ENCODE measurements at regions not wholly inside any gene's neighbourhood (a gene's known extent, or its start where the extent isn't known, plus 50 kb on each side); places are given as distances from the start of the nearest gene placed in this dataset.

GRCh38 chr2:120438301-120439066 lies 92.5 kb downstream of the INHBB start:
- TF ChIP-seq NRF1 (IDR thresholded peaks at IDR 0.05; ENCODE audit: low read depth, low read length) (no peak), RFX5 (IDR thresholded peaks at IDR 0.05; ENCODE audit: borderline replicate concordance, low read depth, low read length) (no peak), CTCF (IDR thresholded peaks at IDR 0.05; ENCODE audit: control extremely low read depth in 1 of 3, insufficient read depth in 1 of 3, low read depth in 1 of 3, low read length in 3 of 3) (no peak)
